Anterior cingulate cortex (tissue), 58 donors: ENCODE measurements at regions not wholly inside any gene's neighbourhood (a gene's known extent, or its start where the extent isn't known, plus 50 kb on each side); places are given as distances from the start of the nearest gene placed in this dataset.
"Not testable (repeated sequence)": the region's sequence is repeated elsewhere in the genome, so short reads cannot be mapped to it uniquely, and the experiment has no call there.

ENCODE experiments used
- DNase-seq, 58 donors: peaks; one replicate each; lab custom pipeline; 2025; lab: John Stamatoyannopoulos, UW

- no peak for DNase-seq
Measured at GRCh38 chr1:100627054-100627716, 89.2 kb downstream of the GPR88 start.

GRCh38 chr1:100627936-100628335 lies 90.0 kb downstream of the GPR88 start:
- no peak for DNase-seq

GRCh38 chr1:100628631-100629081 lies 90.7 kb downstream of the GPR88 start:
- DNase-seq: no peak

GRCh38 chr1:100629391-100629790 lies 90.2 kb upstream of the VCAM1 start:
- DNase-seq: no peak

GRCh38 chr1:100631015-100631551 lies 88.5 kb upstream of the VCAM1 start:
- no peak for DNase-seq

GRCh38 chr1:100642826-100643225 lies 76.7 kb upstream of the VCAM1 start:
- DNase-seq: no peak

- DNase-seq: no peak
Measured at GRCh38 chr1:100643471-100644196, 75.9 kb upstream of the VCAM1 start.

GRCh38 chr1:100646001-100646400 lies 73.5 kb upstream of the VCAM1 start:
- DNase-seq: no peak

- no peak for DNase-seq
Measured at GRCh38 chr1:100649146-100649545, 70.4 kb upstream of the VCAM1 start.

- no peak for DNase-seq
Measured at GRCh38 chr1:100657876-100658715, 61.4 kb upstream of the VCAM1 start.

GRCh38 chr1:100658716-100659026 lies 60.9 kb upstream of the VCAM1 start:
- DNase-seq: no peak

- DNase-seq: no peak
Measured at GRCh38 chr1:100661176-100661575, 58.4 kb upstream of the VCAM1 start.

GRCh38 chr1:100668494-100668893 lies 51.0 kb upstream of the VCAM1 start:
- DNase-seq: not testable (repeated sequence)
